Fibroblast of peridontal ligament (primary cell): ENCODE measurements at regions not wholly inside any gene's neighbourhood (a gene's known extent, or its start where the extent isn't known, plus 50 kb on each side); places are given as distances from the start of the nearest gene placed in this dataset.
"Not testable (repeated sequence)": the region's sequence is repeated elsewhere in the genome, so short reads cannot be mapped to it uniquely, and the experiment has no call there.

Experiments used
- DNase-seq: peaks from one replicate; pipeline ENCODE4 v3.0.0-alpha.2; 2010; ENCODE audit errors: extremely low read depth

- no peak for DNase-seq
Measured at GRCh38 chr3:102682741-102683140, 247.9 kb downstream of the ZPLD1 start.

- DNase-seq: no peak
Measured at GRCh38 chr3:102686792-102687191, 252.0 kb downstream of the ZPLD1 start.

GRCh38 chr3:102687851-102688555 is 253.2 kb downstream of the ZPLD1 start:
- no peak for DNase-seq

GRCh38 chr3:102688556-102688930 is 253.7 kb downstream of the ZPLD1 start:
- DNase-seq: no peak

- DNase-seq: no peak
Measured at GRCh38 chr3:102691507-102691906, 256.7 kb downstream of the ZPLD1 start.

- no peak for DNase-seq
Measured at GRCh38 chr3:102699104-102699818, 264.4 kb downstream of the ZPLD1 start.

- DNase-seq: no peak
Measured at GRCh38 chr3:102699819-102700140, 265.0 kb downstream of the ZPLD1 start.

GRCh38 chr3:102712896-102713295 is 278.1 kb downstream of the ZPLD1 start:
- DNase-seq: no peak

GRCh38 chr3:102714567-102714966 is 279.8 kb downstream of the ZPLD1 start:
- no peak for DNase-seq

GRCh38 chr3:102715030-102715697 is 280.3 kb downstream of the ZPLD1 start:
- no peak for DNase-seq

- DNase-seq: no peak
Measured at GRCh38 chr3:102718651-102719050, 283.8 kb downstream of the ZPLD1 start.

GRCh38 chr3:102722317-102722716 is 287.5 kb downstream of the ZPLD1 start:
- DNase-seq: no peak

- no peak for DNase-seq
Measured at GRCh38 chr3:102727340-102727739, 292.5 kb downstream of the ZPLD1 start.

- not testable (repeated sequence) for DNase-seq
Measured at GRCh38 chr3:102732581-102732980, 297.8 kb downstream of the ZPLD1 start.

- no peak for DNase-seq
Measured at GRCh38 chr3:102733791-102734563, 299.2 kb downstream of the ZPLD1 start.

GRCh38 chr3:102735311-102735710 is 300.5 kb downstream of the ZPLD1 start:
- DNase-seq: no peak

- no peak for DNase-seq
Measured at GRCh38 chr3:102736288-102736974, 301.6 kb downstream of the ZPLD1 start.

GRCh38 chr3:102736975-102737304 is 302.1 kb downstream of the ZPLD1 start:
- DNase-seq: no peak

GRCh38 chr3:102737353-102737752 is 302.5 kb downstream of the ZPLD1 start:
- no peak for DNase-seq

- DNase-seq: no peak
Measured at GRCh38 chr3:102741105-102741504, 306.3 kb downstream of the ZPLD1 start.

- no peak for DNase-seq
Measured at GRCh38 chr3:102741694-102742093, 306.9 kb downstream of the ZPLD1 start.

- peak; percentile 2 for DNase-seq
Measured at GRCh38 chr3:102745881-102746280, 311.1 kb downstream of the ZPLD1 start.
